Endothelial cell of umbilical vein (primary cell): ENCODE measurements at regions not wholly inside any gene's neighbourhood (a gene's known extent, or its start where the extent isn't known, plus 50 kb on each side); places are given as distances from the start of the nearest gene placed in this dataset.

Experiments
- BruUV-seq: library from RNA; stranded (reverse); fragments of 400-500 nt; replicated peaks from 2 replicates; lab custom pipeline; 2021; lab: Mats Ljungman, UMichigan
- CTCF ChIA-PET: fragments of 300-600, 350-600 bp; sonication (Branson Sonifier 250); formaldehyde crosslinking; loops from one replicate; lab custom pipeline; 2021; ENCODE audit warnings: antibody characterized with exemption, inconsistent platforms; lab: Charles Lee
- POLR2A ChIA-PET: fragments of 300-600, 350-600 bp; sonication (Branson Sonifier 250); formaldehyde crosslinking; loops from one replicate; lab custom pipeline; 2021; ENCODE audit warnings: antibody characterized with exemption, inconsistent platforms; lab: Charles Lee
- DNase-seq: peaks from one replicate; pipeline ENCODE4 v3.0.0-alpha.2; 2011; ENCODE audit warnings: low read depth, low spot score
- FAIRE-seq: peaks from 2 replicates; lab custom pipeline; 2011; peaks lifted over from hg19 to GRCh38; lab: Jason Lieb, UNC
- H2AFZ ChIP-seq: 2 replicates; pipeline ENCODE4 v1.6.0; 2012; ENCODE audit warnings: low read depth, low read length, control low read depth, inconsistent platforms
- H3K27ac ChIP-seq: 2 replicates; pipeline ENCODE4 v1.5.1; 2011; ENCODE audit warnings: low read depth, mild to moderate bottlenecking, control low read depth, low read length, moderate library complexity; ENCODE audit not compliant: insufficient read depth
- H3K27me3 ChIP-seq, 2 experiments: 2 replicates each; pipeline versions ENCODE4 v1.6.0 to v1.6.1; 2011; ENCODE audit warnings: low read length in 2 of 2, mixed read lengths in 1 of 2; ENCODE audit not compliant: control insufficient read depth in 2 of 2, insufficient read depth in 2 of 2
- H3K36me3 ChIP-seq, 2 experiments: 2 replicates in 1 of 2; 3 replicates in 1 of 2; pipeline ENCODE4 v1.5.1; 2011; ENCODE audit warnings: low read length in 2 of 2, mild to moderate bottlenecking in 1 of 2, moderate library complexity in 1 of 2; ENCODE audit not compliant: control insufficient read depth in 2 of 2, insufficient read depth in 2 of 2; ENCODE audit errors: extremely low read depth in 1 of 2
- H3K4me1 ChIP-seq: 3 replicates; pipeline ENCODE4 v1.5.1; 2011; ENCODE audit warnings: mild to moderate bottlenecking, low read length; ENCODE audit not compliant: control insufficient read depth, insufficient read depth; ENCODE audit errors: extremely low read depth
- H3K4me2 ChIP-seq: 2 replicates; pipeline ENCODE4 v1.6.1; 2011; ENCODE audit warnings: low read length, control low read depth, mixed read lengths; ENCODE audit not compliant: insufficient read depth
- H3K4me3 ChIP-seq, 3 experiments: fragments of 200-600 bp in 1 of 3; sonication (generic), shearing (Covaris generic) in 1 of 3; replicated peaks in 1 of 3; 2 replicates each; pipeline ENCODE4 v1.5.1; 2011 to 2016; ENCODE audit warnings: control low read depth in 3 of 3, low read length in 3 of 3, mild to moderate bottlenecking in 2 of 3, inconsistent platforms in 1 of 3, low read depth in 1 of 3, moderate library complexity in 1 of 3; ENCODE audit not compliant: insufficient read depth in 1 of 3
- H3K79me2 ChIP-seq: 2 replicates; pipeline ENCODE4 v1.6.0; 2012; ENCODE audit warnings: low read length, inconsistent platforms; ENCODE audit not compliant: control insufficient read depth, insufficient read depth
- H3K9ac ChIP-seq: replicated peaks from 2 replicates; pipeline ENCODE3; 2011; ENCODE audit warnings: low read length, control low read depth; ENCODE audit not compliant: insufficient read depth; ENCODE audit errors: extremely low read depth
- H3K9me1 ChIP-seq: replicated peaks from 3 replicates; pipeline ENCODE4 v1.6.0; 2011; ENCODE audit warnings: mild to moderate bottlenecking, low read length; ENCODE audit not compliant: control insufficient read depth, insufficient read depth; ENCODE audit errors: extremely low read depth
- H3K9me3 ChIP-seq: replicated peaks from 2 replicates; pipeline ENCODE4 v1.5.1; 2012; ENCODE audit warnings: low read length, inconsistent platforms; ENCODE audit not compliant: control insufficient read depth, insufficient read depth
- H4K20me1 ChIP-seq: replicated peaks from 2 replicates; pipeline ENCODE3; 2011; ENCODE audit warnings: mild to moderate bottlenecking, low read length; ENCODE audit not compliant: control insufficient read depth, insufficient read depth; ENCODE audit errors: extremely low read depth
- CTCF ChIP-seq, 2 donors: IDR thresholded peaks; 1 replicate in 1 of 2; 2 replicates in 1 of 2; pipeline ENCODE4 v1.5.1; 2011; ENCODE audit warnings: low read length in 2 of 2, mild to moderate bottlenecking in 2 of 2, moderate library complexity in 2 of 2, control low read depth in 1 of 2, inconsistent platforms in 1 of 2, low read depth in 1 of 2; ENCODE audit not compliant: insufficient read depth in 1 of 2; ENCODE audit errors: extremely low read depth in 1 of 2
- EZH2 ChIP-seq: IDR thresholded peaks from 2 replicates; pipeline ENCODE4 v1.6.1; 2012; ENCODE audit warnings: borderline replicate concordance, low read depth, mild to moderate bottlenecking, moderate library complexity, low read length, inconsistent platforms; ENCODE audit not compliant: severe bottlenecking
- FOS ChIP-seq: IDR thresholded peaks from 2 replicates; pipeline ENCODE4 v1.6.1; 2011; ENCODE audit warnings: mild to moderate bottlenecking, low read length, moderate library complexity, borderline replicate concordance; ENCODE audit not compliant: insufficient read depth
- GATA2 ChIP-seq: IDR thresholded peaks from 2 replicates; pipeline ENCODE4 v1.7.0; 2011; ENCODE audit warnings: low read depth, mild to moderate bottlenecking, moderate library complexity, mixed read lengths, low read length; ENCODE audit not compliant: insufficient read length, insufficient read depth
- JUN ChIP-seq: IDR thresholded peaks from 2 replicates; pipeline ENCODE4 v1.6.1; 2011; ENCODE audit warnings: borderline replicate concordance, low read depth; ENCODE audit not compliant: insufficient read length, insufficient read depth
- MYC ChIP-seq: IDR thresholded peaks from one replicate; pipeline ENCODE4 v1.6.1; 2011; ENCODE audit warnings: mild to moderate bottlenecking, low read depth, low read length
- POLR2A ChIP-seq: IDR thresholded peaks from 2 replicates; pipeline ENCODE4 v1.6.1; 2012; ENCODE audit warnings: low read depth, mild to moderate bottlenecking, control low read depth, low read length
- dilution Hi-C: fragments of 300-500 bp; cut with MboI; formaldehyde crosslinking; loops from one replicate; pipeline ENCODE4 v1.15.0; 2019; ENCODE audit warnings: low sequenced_read_pairs; ENCODE audit not compliant: extremely low pct_ligation_motif_present
- intact Hi-C: fragments of 100-400 bp; cut with micrococcal nuclease; formaldehyde crosslinking; loops from one replicate; pipeline ENCODE4 v1.10.0; 2022

DNA sequence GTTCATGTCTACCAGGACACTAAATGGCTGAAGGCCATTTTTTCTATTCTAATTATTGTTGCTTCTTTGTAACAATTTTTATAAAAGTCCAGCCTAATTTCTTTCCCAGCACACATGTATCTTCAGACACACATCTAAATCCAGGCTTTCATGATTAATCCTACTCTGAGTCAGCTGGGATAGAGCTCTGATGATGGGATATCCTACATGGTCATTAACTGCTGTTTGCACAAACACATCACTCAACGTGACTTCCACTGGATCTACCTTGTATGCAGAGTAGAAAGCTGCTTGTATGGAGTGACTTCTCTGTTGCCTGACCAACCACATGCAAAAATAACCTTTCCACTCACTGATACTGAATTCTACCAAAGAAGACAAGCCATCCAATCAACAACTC lies 260.9 kb downstream of the AHR start:
- CTCF ChIA-PET = no interaction called here
- BruUV-seq = no TSS peak
- Histone ChIP-seq H3K4me1 (no peaks in the 10 kb centered on the region), H3K9ac (no peak overlapping the region), H3K9me1 (no peaks in the 10 kb centered on the region), H3K9me3 (no peaks in the 10 kb centered on the region), H3K36me3 (no peaks in the 10 kb centered on the region), H2AFZ (no peak overlapping the region), H4K20me1 (no peaks in the 10 kb centered on the region), H3K79me2 (no peaks in the 10 kb centered on the region), H3K27me3 (peaks cover 0 to 2% of the 10 kb centered on the region in 2 experiments), H3K4me3 (no peak overlapping the region), H3K27ac (no peak overlapping the region), H3K4me2 (no peak overlapping the region)
- FAIRE-seq (no peak), DNase-seq (no peak)
- dilution Hi-C loops (no loop called here), intact Hi-C loops (no loop called here)
- TF ChIP-seq EZH2 = no peak
- TF ChIP-seq POLR2A = no peak
- POLR2A ChIA-PET = no interaction called here

DNA sequence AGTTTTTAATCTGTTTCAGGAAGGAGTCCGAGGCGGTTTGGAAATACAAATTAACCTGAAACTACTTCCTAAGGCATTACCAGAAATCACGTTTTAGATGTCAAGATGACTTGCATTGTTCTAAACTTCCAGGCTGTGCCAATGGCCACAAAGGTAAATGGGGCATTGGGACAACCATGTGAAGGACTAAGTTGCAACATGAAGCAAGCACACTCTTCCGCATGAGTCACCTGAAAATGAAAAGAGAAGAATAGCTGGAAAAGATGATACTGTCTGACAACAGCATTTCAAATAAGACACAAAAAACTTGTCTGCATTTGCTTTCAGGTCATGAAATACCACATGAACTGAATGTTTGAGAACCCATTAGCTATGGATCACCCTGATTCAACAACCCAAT lies 262.1 kb downstream of the AHR start:
- BruUV-seq = no TSS peak
- FAIRE-seq (no peak), DNase-seq (no peak)
- H2AFZ ChIP-seq = no peak overlapping the region
- H3K27me3 ChIP-seq = peaks cover 0 to 2% of the 10 kb centered on the region in 2 experiments
- H3K36me3 ChIP-seq = no peaks in the 10 kb centered on the region
- H3K9me1 ChIP-seq = no peaks in the 10 kb centered on the region
- H3K4me3 ChIP-seq = no peak overlapping the region
- H3K4me1 ChIP-seq = no peaks in the 10 kb centered on the region
- no peaks in the 10 kb centered on the region for H3K79me2 ChIP-seq
- no peak overlapping the region for H3K27ac ChIP-seq
- CTCF ChIA-PET = no interaction called here
- intact Hi-C loops (no loop called here), dilution Hi-C loops (no loop called here)
- H4K20me1 ChIP-seq = no peaks in the 10 kb centered on the region
- H3K9ac ChIP-seq = no peak overlapping the region
- POLR2A ChIA-PET = no interaction called here
- H3K9me3 ChIP-seq = no peaks in the 10 kb centered on the region
- TF ChIP-seq CTCF (IDR thresholded peaks at IDR 0.05; ENCODE audit: extremely low read depth in 1 of 2, insufficient read depth in 1 of 2, low read depth in 1 of 2, low read length in 2 of 2) (no peak), GATA2 (no peak), MYC (no peak), EZH2 (no peak), JUN (no peak), FOS (no peak)
- H3K4me2 ChIP-seq = no peak overlapping the region
